ENCODE measurements at regions not wholly inside any gene's neighbourhood (a gene's known extent, or its start where the extent isn't known, plus 50 kb on each side); places are given as distances from the start of the nearest gene placed in this dataset.

DNA sequence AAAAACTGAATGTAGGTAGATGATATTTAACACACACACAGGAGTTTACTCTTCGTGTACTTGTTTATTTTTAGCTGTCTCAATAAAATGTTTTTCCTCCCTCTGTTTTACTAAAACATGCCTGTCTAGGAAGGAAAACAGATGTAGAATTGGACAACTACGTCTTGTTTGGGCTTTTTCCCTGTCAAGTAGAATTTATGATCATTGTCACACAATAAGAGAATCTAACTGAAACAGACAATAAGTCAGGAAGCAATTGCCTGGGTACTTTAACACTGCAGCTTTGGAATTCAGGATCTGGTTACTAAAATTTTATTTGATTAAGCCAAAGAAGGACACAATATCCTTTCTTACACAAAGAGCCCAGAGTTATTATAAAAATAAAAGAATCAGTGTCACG lies 164.2 kb downstream of the ZDHHC21 start:
- no peak for TF ChIP-seq ZNF124 (CRISPR knock-in tag; IDR thresholded peaks at IDR 0.05)
- TF ChIP-seq GATA2 (CRISPR knock-in tag; IDR thresholded peaks at IDR 0.05): no peak
- no peak for TF ChIP-seq SP1 (CRISPR knock-in tag; IDR thresholded peaks at IDR 0.05)
- TF ChIP-seq SPI1 (IDR thresholded peaks at IDR 0.05; ENCODE audit: borderline replicate concordance, low read depth, low read length): no peak
- TF ChIP-seq FOXM1 (IDR thresholded peaks at IDR 0.05; ENCODE audit: low read depth): no peak
- TF ChIP-seq FOXM1 (CRISPR knock-in tag; IDR thresholded peaks at IDR 0.05; ENCODE audit: low read depth): no peak
- no peak for TF ChIP-seq MCM2 (IDR thresholded peaks at IDR 0.05; ENCODE audit: low read depth)
- no peak for TF ChIP-seq NEUROD1 (IDR thresholded peaks at IDR 0.05; ENCODE audit: borderline replicate concordance, low read depth, low read length, partially characterized antibody)
- TF ChIP-seq, protein P1, sequence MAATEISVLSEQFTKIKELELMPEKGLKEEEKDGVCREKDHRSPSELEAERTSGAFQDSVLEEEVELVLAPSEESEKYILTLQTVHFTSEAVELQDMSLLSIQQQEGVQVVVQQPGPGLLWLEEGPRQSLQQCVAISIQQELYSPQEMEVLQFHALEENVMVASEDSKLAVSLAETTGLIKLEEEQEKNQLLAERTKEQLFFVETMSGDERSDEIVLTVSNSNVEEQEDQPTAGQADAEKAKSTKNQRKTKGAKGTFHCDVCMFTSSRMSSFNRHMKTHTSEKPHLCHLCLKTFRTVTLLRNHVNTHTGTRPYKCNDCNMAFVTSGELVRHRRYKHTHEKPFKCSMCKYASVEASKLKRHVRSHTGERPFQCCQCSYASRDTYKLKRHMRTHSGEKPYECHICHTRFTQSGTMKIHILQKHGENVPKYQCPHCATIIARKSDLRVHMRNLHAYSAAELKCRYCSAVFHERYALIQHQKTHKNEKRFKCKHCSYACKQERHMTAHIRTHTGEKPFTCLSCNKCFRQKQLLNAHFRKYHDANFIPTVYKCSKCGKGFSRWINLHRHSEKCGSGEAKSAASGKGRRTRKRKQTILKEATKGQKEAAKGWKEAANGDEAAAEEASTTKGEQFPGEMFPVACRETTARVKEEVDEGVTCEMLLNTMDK (IDR thresholded peaks at IDR 0.05; ENCODE audit: borderline replicate concordance, insufficient read depth, low read depth, low read length, poor library complexity, severe bottlenecking): no peak
- TF ChIP-seq, protein P2, sequence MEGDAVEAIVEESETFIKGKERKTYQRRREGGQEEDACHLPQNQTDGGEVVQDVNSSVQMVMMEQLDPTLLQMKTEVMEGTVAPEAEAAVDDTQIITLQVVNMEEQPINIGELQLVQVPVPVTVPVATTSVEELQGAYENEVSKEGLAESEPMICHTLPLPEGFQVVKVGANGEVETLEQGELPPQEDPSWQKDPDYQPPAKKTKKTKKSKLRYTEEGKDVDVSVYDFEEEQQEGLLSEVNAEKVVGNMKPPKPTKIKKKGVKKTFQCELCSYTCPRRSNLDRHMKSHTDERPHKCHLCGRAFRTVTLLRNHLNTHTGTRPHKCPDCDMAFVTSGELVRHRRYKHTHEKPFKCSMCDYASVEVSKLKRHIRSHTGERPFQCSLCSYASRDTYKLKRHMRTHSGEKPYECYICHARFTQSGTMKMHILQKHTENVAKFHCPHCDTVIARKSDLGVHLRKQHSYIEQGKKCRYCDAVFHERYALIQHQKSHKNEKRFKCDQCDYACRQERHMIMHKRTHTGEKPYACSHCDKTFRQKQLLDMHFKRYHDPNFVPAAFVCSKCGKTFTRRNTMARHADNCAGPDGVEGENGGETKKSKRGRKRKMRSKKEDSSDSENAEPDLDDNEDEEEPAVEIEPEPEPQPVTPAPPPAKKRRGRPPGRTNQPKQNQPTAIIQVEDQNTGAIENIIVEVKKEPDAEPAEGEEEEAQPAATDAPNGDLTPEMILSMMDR (IDR thresholded peaks at IDR 0.05 in 2 of 3, conservative IDR thresholded peaks at IDR 0.05 in 1 of 3; ENCODE audit: insufficient read depth in 2 of 3, low read depth in 1 of 3, low read length in 3 of 3): no peak

Data from K562 (cell line).